ENCODE measurements at regions not wholly inside any gene's neighbourhood (a gene's known extent, or its start where the extent isn't known, plus 50 kb on each side); places are given as distances from the start of the nearest gene placed in this dataset.

GRCh38 chr10:107665459-107665858, 501.0 kb upstream of the SORCS1 start:
- Histone ChIP-seq H3K27me3 (replicated peaks in 1 of 7) (no peaks in the 10 kb centered on the region), H3K4me1 (no peaks in the 10 kb centered on the region), H3K36me3 (no peaks in the 10 kb centered on the region), H3K4me3 (no peak overlapping the region), H3K9me3 (peaks cover 0 to 16% (median 0%) of the 10 kb centered on the region in 8 donors), H3K27ac (no peak overlapping the region)
- no peak for DNase-seq
- TF ChIP-seq CTCF (IDR thresholded peaks at IDR 0.05 in 8 of 11, conservative IDR thresholded peaks at IDR 0.05 in 3 of 11) (no peak), POLR2AphosphoS5 (IDR thresholded peaks at IDR 0.05) (no peak), POLR2A (IDR thresholded peaks at IDR 0.05) (no peak)
- intact Hi-C loops (cut with DNase I; ENCODE audit: low total_unique reads) = no loop called here
- WGBS, 5 donors = 79 to 89% (median 82%) methylated on average over 4 of the region's 4 CpGs

- no peaks in the 10 kb centered on the region for H3K36me3 ChIP-seq
- no peak for TF ChIP-seq POLR2A (IDR thresholded peaks at IDR 0.05)
- TF ChIP-seq CTCF (IDR thresholded peaks at IDR 0.05 in 8 of 11, conservative IDR thresholded peaks at IDR 0.05 in 3 of 11) = no peak
- no peak for TF ChIP-seq POLR2AphosphoS5 (IDR thresholded peaks at IDR 0.05)
- peaks cover 0 to 6% (median 0%) of the 10 kb centered on the region in 8 donors for H3K9me3 ChIP-seq
- intact Hi-C loops (cut with DNase I; ENCODE audit: low total_unique reads) = no loop called here
- H3K4me3 ChIP-seq = no peak overlapping the region
- no peak overlapping the region for H3K27ac ChIP-seq
- H3K4me1 ChIP-seq = peaks cover 0 to 17% (median 7%) of the 10 kb centered on the region in 6 donors
- no peak for DNase-seq
- H3K27me3 ChIP-seq (replicated peaks in 1 of 7) = no peaks in the 10 kb centered on the region
- 55 to 70% (median 67%) methylated on average over 3 of the region's 3 CpGs for WGBS, 5 donors
Observed at GRCh38 chr10:107657851-107658250, 493.3 kb upstream of the SORCS1 start.

- TF ChIP-seq CTCF (IDR thresholded peaks at IDR 0.05 in 8 of 11, conservative IDR thresholded peaks at IDR 0.05 in 3 of 11) = no peak
- TF ChIP-seq POLR2AphosphoS5 (IDR thresholded peaks at IDR 0.05) = no peak
- TF ChIP-seq POLR2A (IDR thresholded peaks at IDR 0.05) = no peak
- no peak overlapping the region for H3K27ac ChIP-seq
- DNase-seq = no peak
- intact Hi-C loops (cut with DNase I; ENCODE audit: low total_unique reads) = no loop called here
- no peaks in the 10 kb centered on the region for H3K27me3 ChIP-seq (replicated peaks in 1 of 7)
- H3K4me3 ChIP-seq = no peak overlapping the region
- no peaks in the 10 kb centered on the region for H3K9me3 ChIP-seq
- peaks cover 0 to 17% (median 7%) of the 10 kb centered on the region in 6 donors for H3K4me1 ChIP-seq
- H3K36me3 ChIP-seq = no peaks in the 10 kb centered on the region
Observed at GRCh38 chr10:107656932-107657331, 492.4 kb upstream of the SORCS1 start.

GRCh38 chr10:107653832-107654287, 489.4 kb upstream of the SORCS1 start:
- TF ChIP-seq POLR2AphosphoS5 (IDR thresholded peaks at IDR 0.05) = no peak
- TF ChIP-seq CTCF (IDR thresholded peaks at IDR 0.05 in 8 of 11, conservative IDR thresholded peaks at IDR 0.05 in 3 of 11) = no peak
- no peak for TF ChIP-seq POLR2A (IDR thresholded peaks at IDR 0.05)
- intact Hi-C loops (cut with DNase I; ENCODE audit: low total_unique reads) = no loop called here
- H3K27ac ChIP-seq = peak overlapping the region; percentile 4 to 72 (median 46)

More at GRCh38 chr10:107653832-107654287, 489.4 kb upstream of the SORCS1 start:
- H3K4me1 ChIP-seq = peaks cover 0 to 17% (median 7%) of the 10 kb centered on the region in 6 donors
- WGBS, 5 donors = 8 to 17% (median 14%) methylated on average over 5 of the region's 5 CpGs
- no peaks in the 10 kb centered on the region for H3K9me3 ChIP-seq
- H3K27me3 ChIP-seq (replicated peaks in 1 of 7) = no peaks in the 10 kb centered on the region
- DNase-seq = no peak
- H3K36me3 ChIP-seq = no peaks in the 10 kb centered on the region
- peak overlapping the region in 5 of 8 donors; percentile 1 to 59 (median 21) for H3K4me3 ChIP-seq

Measured in spleen (tissue), 11 donors.